OCI-LY1 (cell line): ENCODE measurements at regions not wholly inside any gene's neighbourhood (a gene's known extent, or its start where the extent isn't known, plus 50 kb on each side); places are given as distances from the start of the nearest gene placed in this dataset.

Source experiments
- H2AFZ ChIP-seq: fragments of 200-600 bp; sonication (generic), shearing (Covaris generic); 2 replicates; pipeline ENCODE4 v1.6.0; 2014; ENCODE audit warnings: antibody characterized with exemption, mild to moderate bottlenecking, low read length
- H3F3A ChIP-seq: fragments of 200-600 bp; sonication (generic), shearing (Covaris generic); 2 replicates; pipeline ENCODE4 v1.6.0; 2014; ENCODE audit warnings: mild to moderate bottlenecking, antibody characterized with exemption, low read length, moderate library complexity; ENCODE audit not compliant: insufficient read depth
- H3K27ac ChIP-seq: fragments of 200-600 bp; sonication (generic); 2 replicates; pipeline ENCODE4 v1.5.1; 2014; ENCODE audit warnings: low read length, mixed run types, mild to moderate bottlenecking, low read depth; ENCODE audit not compliant: poor library complexity, severe bottlenecking
- H3K27me3 ChIP-seq: fragments of 200-600 bp; sonication (generic); 2 replicates; pipeline ENCODE4 v1.6.0; 2014; ENCODE audit warnings: antibody characterized with exemption, mild to moderate bottlenecking, low read length, moderate library complexity; ENCODE audit not compliant: insufficient read depth
- H3K36me3 ChIP-seq: fragments of 200-600 bp; sonication (generic); 2 replicates; pipeline ENCODE4 v1.6.1; 2014; ENCODE audit warnings: mild to moderate bottlenecking, antibody characterized with exemption, low read length, moderate library complexity, mixed read lengths; ENCODE audit not compliant: insufficient read depth
- H3K4me1 ChIP-seq: fragments of 200-600 bp; sonication (generic); 2 replicates; pipeline ENCODE4 v1.5.1; 2014; ENCODE audit warnings: mild to moderate bottlenecking, low read length, moderate library complexity; ENCODE audit not compliant: insufficient read depth, severe bottlenecking
- H3K4me2 ChIP-seq: fragments of 200-600 bp; sonication (generic), shearing (Covaris generic); 2 replicates; pipeline ENCODE4 v1.6.1; 2014; ENCODE audit warnings: low read length
- H3K4me3 ChIP-seq: fragments of 200-600 bp; sonication (generic); 2 replicates; pipeline ENCODE4 v1.5.1; 2014; ENCODE audit warnings: low read length, low read depth, mild to moderate bottlenecking, mixed read lengths; ENCODE audit not compliant: poor library complexity, severe bottlenecking
- H3K79me2 ChIP-seq: fragments of 200-600 bp; shearing (Covaris generic); 2 replicates; pipeline ENCODE4 v1.6.1; 2016; ENCODE audit warnings: mixed run types, low read length, mixed read lengths; ENCODE audit not compliant: insufficient read depth
- H3K9ac ChIP-seq: fragments of 200-600 bp; sonication (generic), shearing (Covaris generic); 2 replicates; pipeline ENCODE4 v1.6.1; 2014; ENCODE audit warnings: mild to moderate bottlenecking, low read length, mixed read lengths
- H3K9me2 ChIP-seq: fragments of 200-600 bp; sonication (generic), shearing (Covaris generic); 2 replicates; pipeline ENCODE4 v1.6.1; 2014; ENCODE audit warnings: low read depth, mild to moderate bottlenecking, low read length, mixed read lengths
- H3K9me3 ChIP-seq: fragments of 200-600 bp; shearing (Covaris generic); 2 replicates; pipeline ENCODE4 v1.6.1; 2014; ENCODE audit warnings: low read length, mixed read lengths
- H4K20me1 ChIP-seq: fragments of 200-600 bp; sonication (generic), shearing (Covaris generic); 2 replicates; pipeline ENCODE4 v1.6.0; 2016; ENCODE audit warnings: mild to moderate bottlenecking, low read length; ENCODE audit not compliant: insufficient read depth
- CTCF ChIP-seq: fragments of 200-600 bp; sonication (generic), shearing (Covaris generic); IDR thresholded peaks from 2 replicates; pipeline ENCODE4 v1.5.1; 2017; ENCODE audit warnings: mild to moderate bottlenecking, antibody characterized with exemption, low read length, moderate library complexity, mixed read lengths
- EZH2 ChIP-seq: fragments of 200-600 bp; sonication (generic), shearing (Covaris generic); IDR thresholded peaks from 2 replicates; pipeline ENCODE4 v1.8.0; 2017; ENCODE audit warnings: borderline replicate concordance, mixed run types, mild to moderate bottlenecking, antibody characterized with exemption, low read length, moderate library complexity, mixed read lengths

DNA sequence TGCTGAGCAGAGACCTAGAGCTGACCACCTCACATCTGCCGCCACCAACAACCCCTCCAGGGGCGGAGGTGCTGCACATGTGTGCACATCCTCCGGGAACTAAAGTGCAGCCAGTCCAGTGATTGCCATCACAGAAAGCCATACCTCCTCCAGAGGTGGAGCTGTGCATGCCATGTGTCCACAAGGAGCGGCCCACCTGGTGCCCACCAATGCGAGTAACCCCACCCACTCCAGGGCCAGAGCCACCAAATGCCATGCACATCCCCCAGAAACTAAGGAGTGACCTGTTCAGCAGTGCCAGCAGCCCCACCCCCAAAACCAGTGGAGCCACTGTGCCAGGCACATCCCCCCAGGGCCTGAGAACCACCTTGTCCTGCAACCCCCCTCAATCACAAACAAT is 557.9 kb downstream of the UQCRFS1 start:
- H3K79me2 ChIP-seq = no peaks in the 10 kb centered on the region
- no peak for TF ChIP-seq CTCF
- TF ChIP-seq EZH2 = no peak
- H3K27ac ChIP-seq = no peak overlapping the region
- no peaks in the 10 kb centered on the region for H4K20me1 ChIP-seq
- H2AFZ ChIP-seq = no peak overlapping the region
- H3K9ac ChIP-seq = no peak overlapping the region
- H3K9me3 ChIP-seq = no peaks in the 10 kb centered on the region
- H3K4me2 ChIP-seq = no peak overlapping the region
- H3K27me3 ChIP-seq = no peaks in the 10 kb centered on the region; the same call in 1 of the 2 replicates
- H3K36me3 ChIP-seq = no peaks in the 10 kb centered on the region
- H3F3A ChIP-seq = no peaks in the 10 kb centered on the region
- no peak overlapping the region for H3K4me3 ChIP-seq
- H3K9me2 ChIP-seq = no peaks in the 10 kb centered on the region
- H3K4me1 ChIP-seq = peaks cover 5% of the 10 kb centered on the region

- Histone ChIP-seq H3K4me1 (peaks cover 5% of the 10 kb centered on the region), H3K4me3 (no peak overlapping the region), H3K9me2 (no peaks in the 10 kb centered on the region), H3K4me2 (no peak overlapping the region), H2AFZ (no peak overlapping the region), H4K20me1 (no peaks in the 10 kb centered on the region), H3K9me3 (no peaks in the 10 kb centered on the region), H3K27me3 (no peaks in the 10 kb centered on the region; the same call in 1 of the 2 replicates), H3K79me2 (no peaks in the 10 kb centered on the region), H3K9ac (no peak overlapping the region), H3K36me3 (no peaks in the 10 kb centered on the region), H3K27ac (no peak overlapping the region), H3F3A (no peaks in the 10 kb centered on the region)
- TF ChIP-seq CTCF (no peak), EZH2 (no peak)
These were observed 560.2 kb downstream of the UQCRFS1 start for GRCh38 chr19:28652765-28653164.

- no peak overlapping the region for H3K9ac ChIP-seq
- H3K4me3 ChIP-seq = no peak overlapping the region
- no peaks in the 10 kb centered on the region for H3K4me1 ChIP-seq
- H3K79me2 ChIP-seq = no peaks in the 10 kb centered on the region
- TF ChIP-seq CTCF = no peak
- TF ChIP-seq EZH2 = no peak
- no peaks in the 10 kb centered on the region for H3F3A ChIP-seq
- no peaks in the 10 kb centered on the region for H3K27me3 ChIP-seq
- H3K36me3 ChIP-seq = no peaks in the 10 kb centered on the region
- H3K9me2 ChIP-seq = no peaks in the 10 kb centered on the region
- H2AFZ ChIP-seq = no peak overlapping the region
- no peaks in the 10 kb centered on the region for H4K20me1 ChIP-seq
- no peak overlapping the region for H3K4me2 ChIP-seq
- no peaks in the 10 kb centered on the region for H3K9me3 ChIP-seq
- H3K27ac ChIP-seq = no peak overlapping the region
These were observed 566.3 kb downstream of the UQCRFS1 start for GRCh38 chr19:28646629-28647028.
